GM18907 (cell line): ENCODE measurements at regions not wholly inside any gene's neighbourhood (a gene's known extent, or its start where the extent isn't known, plus 50 kb on each side); places are given as distances from the start of the nearest gene placed in this dataset.
"Not testable (repeated sequence)": the region's sequence is repeated elsewhere in the genome, so short reads cannot be mapped to it uniquely, and the experiment has no call there.

ENCODE experiments used
- ATAC-seq: cut with Tn5 transposase; IDR thresholded peaks from one replicate; pipeline ENCODE4 v1.9.1; 2021; ENCODE audit warnings: mild to moderate bottlenecking, moderate library complexity; ENCODE audit not compliant: unreplicated experiment

DNA sequence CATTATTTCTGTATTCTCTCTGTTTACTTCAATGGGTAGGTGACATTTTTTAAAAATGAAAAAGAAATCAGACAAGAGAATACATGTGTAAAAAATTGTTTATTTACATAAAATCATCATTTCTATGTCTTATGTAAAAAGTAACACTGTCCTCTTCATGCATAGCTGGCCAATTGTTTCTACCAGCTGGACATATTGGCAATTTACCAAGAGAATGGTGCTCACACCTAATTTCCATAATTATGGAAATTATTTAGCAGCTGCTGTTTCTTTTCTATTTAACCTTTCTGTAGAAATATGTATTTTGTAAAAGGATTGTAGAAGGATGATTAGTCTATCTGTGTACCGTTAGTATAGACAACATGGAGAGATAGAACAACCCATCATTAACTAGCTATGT, 791.9 kb downstream of the TRIB2 start:
- ATAC-seq: no peak

GRCh38 chr2:13515254-13515653, 798.5 kb downstream of the TRIB2 start:
- no peak for ATAC-seq

- ATAC-seq: no peak
Measured at GRCh38 chr2:13522096-13522495, 805.4 kb downstream of the TRIB2 start.

GRCh38 chr2:13522917-13523821, 806.4 kb downstream of the TRIB2 start:
- peak; percentile 98 for ATAC-seq

DNA sequence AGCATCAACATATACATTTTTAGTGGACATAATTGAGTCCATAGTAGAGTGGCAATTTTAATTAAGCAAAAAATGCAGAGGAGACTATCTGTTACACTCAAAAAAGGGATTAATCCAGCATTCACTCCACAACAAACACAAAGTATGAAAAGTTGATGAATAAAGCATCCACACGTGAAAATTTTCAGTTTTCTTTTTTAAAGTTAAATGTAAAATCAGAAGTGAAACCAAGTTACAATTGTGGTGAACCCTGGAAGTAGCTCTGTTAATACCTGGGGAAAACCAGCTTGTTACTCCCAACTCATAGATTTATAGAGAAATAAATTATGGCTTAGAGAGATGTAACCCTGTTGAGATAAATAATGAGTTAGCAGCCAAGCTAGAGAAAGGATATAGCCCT, 807.8 kb downstream of the TRIB2 start:
- ATAC-seq: no peak

DNA sequence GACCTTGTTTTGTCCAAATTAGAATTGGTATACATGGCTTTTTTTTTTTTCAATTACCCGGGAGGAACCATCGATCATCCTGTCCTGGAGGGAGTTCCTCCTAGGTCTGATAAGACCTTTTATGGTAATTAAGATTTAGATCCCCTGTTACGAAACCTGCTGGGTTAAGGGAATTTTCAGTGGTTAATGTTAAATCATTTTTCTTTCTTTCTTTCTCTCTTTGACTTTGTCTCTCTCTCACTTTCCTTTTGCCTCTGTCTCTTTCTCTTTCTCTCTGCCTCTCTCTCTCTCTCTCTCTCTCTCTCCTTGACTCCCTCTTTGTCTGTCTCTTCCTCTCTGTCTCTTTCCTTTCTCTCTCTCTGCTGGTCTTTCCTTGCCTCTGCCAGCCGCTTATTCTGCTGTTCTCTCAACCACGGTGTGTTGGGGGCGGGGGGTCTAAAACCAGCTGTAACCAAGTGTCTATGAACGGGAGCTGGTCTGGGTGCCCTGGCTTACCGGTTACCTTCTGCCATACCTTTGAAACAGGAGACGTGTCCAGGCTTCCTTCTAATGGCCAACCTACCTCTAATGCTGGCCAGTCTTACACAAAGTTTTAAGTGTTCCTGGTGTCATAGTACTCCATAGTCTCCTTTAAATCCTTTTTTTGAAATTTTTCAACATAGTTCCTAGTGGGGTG, 815.1 kb downstream of the TRIB2 start:
- not testable (repeated sequence) for ATAC-seq

GRCh38 chr2:13532781-13533523, 816.2 kb downstream of the TRIB2 start:
- not testable (repeated sequence) for ATAC-seq

- no peak for ATAC-seq
Measured at GRCh38 chr2:13533524-13533922, 816.8 kb downstream of the TRIB2 start.

GRCh38 chr2:13536941-13537340, 820.2 kb downstream of the TRIB2 start:
- ATAC-seq: no peak

DNA sequence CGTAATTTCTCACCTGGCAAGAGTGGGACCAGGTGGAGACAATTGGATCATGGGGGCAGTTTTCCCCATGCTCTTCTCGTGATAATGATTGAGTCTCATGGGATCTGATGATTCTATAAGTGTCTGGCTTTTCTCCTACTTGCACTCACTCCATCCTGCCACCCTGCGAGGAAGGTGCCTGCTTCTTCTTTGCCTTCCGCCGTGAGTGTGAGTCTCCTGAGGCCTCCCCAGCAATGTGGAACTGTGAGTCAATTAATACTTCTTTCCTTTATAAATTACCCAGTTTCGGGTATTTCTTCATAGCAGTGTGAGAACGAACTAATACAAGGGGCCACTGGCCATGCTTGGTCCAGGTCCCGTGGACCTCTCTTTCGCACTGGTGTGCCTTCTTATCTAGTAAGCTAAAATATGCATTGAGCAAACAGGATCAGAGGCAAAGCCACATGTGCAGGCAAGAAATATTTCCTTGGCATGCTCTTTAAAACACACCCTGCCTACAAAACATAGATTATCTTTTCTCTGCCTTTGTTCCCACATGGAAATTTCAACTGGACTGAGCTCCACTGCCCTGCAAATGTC, 821.1 kb downstream of the TRIB2 start:
- ATAC-seq: no peak

DNA sequence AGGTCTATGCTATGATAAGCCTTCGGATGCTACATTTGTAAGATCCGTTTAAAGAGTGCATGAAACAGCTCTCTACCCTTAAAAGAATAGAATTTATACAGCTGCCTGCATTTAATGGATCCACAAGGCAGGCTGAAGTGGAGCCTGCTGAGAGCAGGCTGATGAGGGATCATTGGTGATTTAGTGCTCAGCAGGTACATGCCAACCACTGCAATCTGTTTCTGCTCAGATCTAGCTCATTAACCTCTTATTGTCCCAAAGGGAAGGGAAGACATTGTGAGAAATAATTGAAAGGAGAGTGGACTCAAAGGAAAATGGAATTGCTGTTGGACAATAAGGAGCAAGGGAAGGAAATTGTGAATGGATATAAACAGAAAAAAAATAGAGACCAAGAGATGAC, 822.6 kb downstream of the TRIB2 start:
- ATAC-seq: no peak

DNA sequence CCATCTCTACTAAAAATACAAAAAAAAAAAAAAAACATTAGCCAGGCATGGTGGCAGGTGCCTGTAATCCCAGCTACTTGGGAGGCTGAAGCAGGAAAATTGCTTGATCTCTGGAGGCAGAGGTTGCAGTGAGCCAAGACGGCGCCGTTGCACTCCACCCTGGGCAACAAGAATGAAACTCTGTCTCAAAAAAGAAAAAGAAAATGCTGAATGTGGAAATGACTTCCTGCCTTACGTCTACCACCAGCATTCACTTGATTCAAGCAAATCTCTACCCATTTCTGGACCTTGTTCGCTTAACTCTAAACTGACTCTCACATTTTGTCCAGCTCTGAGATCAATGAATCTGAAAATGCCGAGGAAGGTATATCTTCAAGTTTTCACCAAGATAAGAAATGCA, 825.3 kb downstream of the TRIB2 start:
- no peak for ATAC-seq

DNA sequence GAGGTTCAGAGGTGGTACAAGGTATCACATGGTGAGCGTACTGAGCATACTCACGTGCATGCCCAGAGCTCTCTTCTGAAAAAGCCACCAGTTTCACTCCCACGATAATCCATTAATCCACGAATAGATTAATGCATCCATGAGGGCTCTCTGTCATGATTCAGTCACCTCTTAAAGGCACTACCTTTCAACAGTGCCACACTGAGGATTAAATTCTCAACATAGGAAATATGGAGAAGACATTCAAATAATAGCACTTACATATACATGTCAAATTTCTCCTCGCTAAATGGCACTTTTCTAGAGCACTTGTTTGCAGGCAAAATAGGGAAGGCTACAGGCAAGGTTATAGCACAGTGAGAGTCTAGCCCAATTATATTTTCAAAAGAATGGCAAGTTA, 825.9 kb downstream of the TRIB2 start:
- ATAC-seq: no peak

DNA sequence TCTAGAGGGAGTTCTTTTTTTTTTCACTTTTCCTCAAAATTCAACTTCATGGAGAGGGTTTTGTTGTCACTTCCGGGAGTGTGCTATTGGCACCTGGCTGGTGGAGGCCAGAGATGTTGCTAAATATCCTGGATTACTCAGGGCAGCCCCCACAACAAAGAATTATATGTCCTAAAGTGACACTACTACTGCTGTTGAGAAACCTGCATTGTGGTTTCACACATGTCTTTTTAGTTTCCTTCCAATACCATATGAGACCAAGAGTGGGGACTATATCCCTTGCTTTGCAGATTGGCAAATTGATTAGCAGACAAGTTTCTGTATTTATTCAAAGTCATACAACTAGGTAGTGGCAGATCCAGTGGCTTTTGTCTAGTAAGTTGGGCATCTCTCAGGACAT, 826.8 kb downstream of the TRIB2 start:
- peak; percentile 69 for ATAC-seq

GRCh38 chr2:13545320-13545719, 828.6 kb downstream of the TRIB2 start:
- no peak for ATAC-seq

DNA sequence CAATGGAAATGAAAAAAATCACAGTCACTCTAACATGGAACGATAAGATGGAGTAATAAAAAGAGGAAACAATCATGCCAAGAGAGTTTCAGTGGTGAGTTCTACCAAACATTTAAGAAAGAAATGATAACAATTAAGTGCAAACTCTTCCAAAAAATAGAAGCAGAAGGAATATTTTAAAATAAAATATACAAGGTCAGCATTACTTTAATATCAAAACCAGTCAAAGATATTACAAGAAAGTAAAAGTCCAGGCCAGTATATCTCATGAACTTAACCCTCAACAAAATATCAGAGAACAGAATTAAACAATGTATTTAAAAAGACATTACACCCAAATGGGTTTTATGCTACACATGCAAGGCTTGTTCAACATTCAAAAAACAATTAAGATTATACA, 829.4 kb downstream of the TRIB2 start:
- ATAC-seq: no peak

DNA sequence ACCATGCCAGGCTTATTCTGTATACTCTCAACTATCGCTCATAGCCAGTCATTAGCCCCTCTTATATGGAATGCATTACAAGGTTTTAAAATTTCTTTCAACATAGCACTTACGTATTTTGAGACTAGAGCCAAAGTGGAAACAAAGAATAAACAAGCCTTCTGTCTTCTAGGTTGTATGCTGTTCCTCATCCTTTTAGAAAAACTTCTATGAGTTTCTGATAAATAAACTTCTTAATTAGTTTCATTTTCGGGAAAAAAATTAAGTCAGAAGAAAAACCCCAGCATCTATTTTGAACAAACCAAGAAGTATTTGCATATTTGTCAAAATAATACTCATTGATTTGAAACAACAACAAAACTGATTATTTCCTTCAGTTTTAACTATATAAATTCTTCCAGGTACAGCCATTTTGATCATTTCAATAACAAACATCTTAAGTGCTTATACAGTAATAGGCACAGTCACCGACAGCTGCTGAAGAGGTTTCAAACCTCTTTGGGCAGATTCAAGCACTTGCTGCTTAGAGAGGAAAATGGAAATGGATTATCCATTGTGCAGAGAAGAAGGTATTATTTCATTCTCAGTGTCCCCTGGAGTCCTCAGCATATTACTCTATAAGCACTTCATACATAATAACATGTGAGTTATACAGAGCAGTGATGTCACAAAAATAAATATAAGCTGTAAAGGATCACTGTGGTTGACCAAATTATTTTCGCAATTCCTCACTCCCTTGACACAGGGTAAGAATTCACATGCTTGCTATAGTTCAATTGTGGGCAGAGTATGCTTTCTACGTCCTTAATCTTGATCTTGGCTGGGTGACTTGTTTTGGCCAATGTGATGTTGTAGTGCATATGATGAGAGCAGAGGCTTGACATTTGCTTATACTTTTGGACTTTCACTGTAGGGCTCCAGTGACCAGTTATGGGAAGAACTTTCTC, 833.8 kb downstream of the TRIB2 start:
- ATAC-seq: no peak

DNA sequence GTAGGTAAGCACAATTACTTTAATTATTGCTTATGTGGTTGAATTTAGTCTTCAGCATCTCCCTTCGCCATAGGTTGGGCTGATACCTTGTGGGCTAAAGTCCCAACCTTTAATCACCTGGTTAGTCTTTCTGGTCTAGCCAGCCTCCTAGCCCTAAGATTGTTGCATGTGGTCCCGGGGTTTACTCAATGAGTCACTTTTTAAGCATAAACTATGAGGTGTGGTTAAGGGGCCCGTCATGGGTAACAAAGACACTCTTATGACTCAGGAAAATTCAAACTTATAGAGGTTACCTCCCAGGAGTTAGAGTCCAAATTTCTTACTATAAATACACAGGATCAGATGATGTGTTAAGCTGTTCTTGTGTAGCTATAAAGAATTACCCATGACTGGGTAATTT, 841.6 kb downstream of the TRIB2 start:
- peak; percentile 89 for ATAC-seq

DNA sequence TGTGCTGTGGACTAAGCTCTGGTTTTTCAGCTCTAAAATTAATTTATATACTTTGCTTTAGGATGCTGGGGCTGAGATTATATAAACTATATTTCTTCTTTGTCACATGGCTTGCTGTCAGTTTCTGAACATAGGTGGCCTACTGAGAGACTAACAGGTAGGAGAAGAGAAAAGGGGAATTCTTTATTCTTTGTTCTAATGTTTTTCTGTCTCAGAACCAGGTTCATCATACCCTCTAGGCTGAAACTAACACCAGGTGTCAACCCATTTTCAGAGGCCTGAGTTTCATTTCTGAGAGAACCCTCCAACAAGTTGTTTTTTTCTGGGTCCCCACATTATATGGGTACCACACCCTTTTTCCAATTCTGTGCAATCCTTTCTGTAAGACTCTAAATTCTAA, 843.6 kb downstream of the TRIB2 start:
- peak; percentile 55 for ATAC-seq

- ATAC-seq: no peak
Measured at GRCh38 chr2:13572466-13572865, 855.7 kb downstream of the TRIB2 start.
